Loucy (cell line): ENCODE measurements at regions not wholly inside any gene's neighbourhood (a gene's known extent, or its start where the extent isn't known, plus 50 kb on each side); places are given as distances from the start of the nearest gene placed in this dataset.

Experiments
- H2AFZ ChIP-seq: fragments of 200-600 bp; sonication (generic); 2 replicates; pipeline ENCODE4 v1.6.0; 2016; ENCODE audit warnings: antibody characterized with exemption, mild to moderate bottlenecking, low read length, moderate library complexity
- H3F3A ChIP-seq: fragments of 200-600 bp; 2 replicates; pipeline ENCODE4 v1.6.0; 2016; ENCODE audit warnings: antibody characterized with exemption, low read depth, mild to moderate bottlenecking
- H3K27me3 ChIP-seq: fragments of 200-600 bp; sonication (generic); 2 replicates; pipeline ENCODE4 v1.6.1; 2014; ENCODE audit warnings: low read length, mild to moderate bottlenecking; ENCODE audit not compliant: insufficient read depth, poor library complexity, severe bottlenecking
- H3K36me3 ChIP-seq: fragments of 200-600 bp; sonication (generic); 2 replicates; pipeline ENCODE4 v1.6.1; 2016; ENCODE audit warnings: low read length; ENCODE audit not compliant: insufficient read depth
- H3K4me1 ChIP-seq: fragments of 200-600 bp; sonication (generic); 2 replicates; pipeline ENCODE4 v1.5.1; 2014; ENCODE audit warnings: low read length, mild to moderate bottlenecking; ENCODE audit not compliant: insufficient read depth, poor library complexity, severe bottlenecking
- H3K4me2 ChIP-seq: fragments of 200-600 bp; sonication (generic); 2 replicates; pipeline ENCODE4 v1.6.0; 2014; ENCODE audit warnings: antibody characterized with exemption, low read length, low read depth, mild to moderate bottlenecking; ENCODE audit not compliant: poor library complexity, severe bottlenecking
- H3K4me3 ChIP-seq: fragments of 200-600 bp; sonication (generic); 2 replicates; pipeline ENCODE4 v1.5.1; 2014; ENCODE audit warnings: low read length, mild to moderate bottlenecking, mixed read lengths; ENCODE audit not compliant: poor library complexity, severe bottlenecking
- H3K79me2 ChIP-seq: fragments of 200-600 bp; sonication (generic); 2 replicates; pipeline ENCODE4 v1.6.1; 2014; ENCODE audit warnings: low read length; ENCODE audit not compliant: insufficient read depth
- H3K9ac ChIP-seq: fragments of 200-600 bp; sonication (generic); 2 replicates; pipeline ENCODE4 v1.6.0; 2014; ENCODE audit warnings: mild to moderate bottlenecking, low read depth, low read length, moderate library complexity; ENCODE audit not compliant: poor library complexity, severe bottlenecking
- H3K9me2 ChIP-seq: fragments of 200-600 bp; sonication (generic); replicated peaks from 2 replicates; pipeline ENCODE4 v1.6.1; 2016; ENCODE audit warnings: low read depth, low read length, mixed read lengths
- H3K9me3 ChIP-seq: fragments of 200-600 bp; sonication (generic); 2 replicates; pipeline ENCODE4 v1.6.1; 2014; ENCODE audit warnings: mild to moderate bottlenecking, antibody characterized with exemption, low read length, low read depth; ENCODE audit not compliant: insufficient read depth
- H4K20me1 ChIP-seq: fragments of 200-600 bp; sonication (generic); 2 replicates; pipeline ENCODE4 v1.6.0; 2014; ENCODE audit warnings: antibody characterized with exemption, low read length, mild to moderate bottlenecking; ENCODE audit not compliant: insufficient read depth, poor library complexity, severe bottlenecking
- EZH2phosphoT487 ChIP-seq: fragments of 200-600 bp; IDR thresholded peaks from 2 replicates; pipeline ENCODE4 v1.6.1; 2018; ENCODE audit warnings: antibody characterized with exemption, mild to moderate bottlenecking, moderate library complexity, borderline replicate concordance
- TF ChIP-seq, protein P1 (sequence below): fragments of 200-600 bp; sonication (generic); conservative IDR thresholded peaks from 2 replicates; pipeline ENCODE4 v1.5.1; 2014; ENCODE audit warnings: mild to moderate bottlenecking, antibody characterized with exemption, low read length

GRCh38 chr2:242056785-242057184 is 187.3 kb downstream of the RTP5 start:
- Histone ChIP-seq H3K9ac (no peak overlapping the region), H3K36me3 (no peaks in the 10 kb centered on the region), H3K9me2 (no peaks in the 10 kb centered on the region), H4K20me1 (no peaks in the 10 kb centered on the region), H3K9me3 (peaks cover 7% of the 10 kb centered on the region; the same call in 1 of the 2 replicates), H3K4me2 (no peak overlapping the region), H3F3A (no peaks in the 10 kb centered on the region), H3K4me3 (no peak overlapping the region), H3K27me3 (no peaks in the 10 kb centered on the region), H3K79me2 (no peaks in the 10 kb centered on the region), H2AFZ (no peak overlapping the region), H3K4me1 (no peaks in the 10 kb centered on the region)
- TF ChIP-seq, protein P1, sequence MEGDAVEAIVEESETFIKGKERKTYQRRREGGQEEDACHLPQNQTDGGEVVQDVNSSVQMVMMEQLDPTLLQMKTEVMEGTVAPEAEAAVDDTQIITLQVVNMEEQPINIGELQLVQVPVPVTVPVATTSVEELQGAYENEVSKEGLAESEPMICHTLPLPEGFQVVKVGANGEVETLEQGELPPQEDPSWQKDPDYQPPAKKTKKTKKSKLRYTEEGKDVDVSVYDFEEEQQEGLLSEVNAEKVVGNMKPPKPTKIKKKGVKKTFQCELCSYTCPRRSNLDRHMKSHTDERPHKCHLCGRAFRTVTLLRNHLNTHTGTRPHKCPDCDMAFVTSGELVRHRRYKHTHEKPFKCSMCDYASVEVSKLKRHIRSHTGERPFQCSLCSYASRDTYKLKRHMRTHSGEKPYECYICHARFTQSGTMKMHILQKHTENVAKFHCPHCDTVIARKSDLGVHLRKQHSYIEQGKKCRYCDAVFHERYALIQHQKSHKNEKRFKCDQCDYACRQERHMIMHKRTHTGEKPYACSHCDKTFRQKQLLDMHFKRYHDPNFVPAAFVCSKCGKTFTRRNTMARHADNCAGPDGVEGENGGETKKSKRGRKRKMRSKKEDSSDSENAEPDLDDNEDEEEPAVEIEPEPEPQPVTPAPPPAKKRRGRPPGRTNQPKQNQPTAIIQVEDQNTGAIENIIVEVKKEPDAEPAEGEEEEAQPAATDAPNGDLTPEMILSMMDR = no peak
- TF ChIP-seq EZH2phosphoT487 = no peak

DNA sequence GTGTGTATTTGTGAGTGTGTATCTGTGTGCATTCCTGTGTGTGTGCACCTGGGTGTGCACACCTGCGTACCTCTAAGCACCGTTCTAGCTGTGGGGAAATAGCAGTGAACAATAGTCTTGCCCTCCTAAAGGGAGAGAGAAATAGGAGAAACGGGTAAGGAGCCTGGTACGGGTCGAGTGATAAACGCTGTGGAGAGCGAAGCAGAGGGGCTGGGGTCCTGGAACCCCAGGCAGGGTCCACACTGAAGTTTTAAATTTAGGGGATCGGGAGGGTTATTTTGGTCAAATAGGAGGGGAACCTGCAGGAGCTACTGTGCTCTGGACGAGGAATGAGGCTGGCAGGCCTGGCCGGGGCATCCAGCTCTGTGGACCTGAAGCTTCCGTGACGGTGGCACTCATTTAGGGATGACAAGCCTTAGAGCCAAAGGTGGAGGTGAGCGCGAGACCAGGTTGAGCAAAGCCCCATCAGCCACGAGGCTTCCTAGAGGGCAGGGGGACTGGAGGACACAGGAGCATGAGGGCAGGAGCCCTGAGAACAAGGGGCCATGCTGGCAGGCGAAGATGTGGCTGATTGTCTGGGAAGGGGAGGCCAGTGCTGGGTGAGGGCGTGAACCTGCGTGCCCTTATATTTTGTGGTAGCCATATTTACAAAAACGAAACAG is 188.0 kb downstream of the RTP5 start:
- no peak overlapping the region for H3K9ac ChIP-seq
- no peaks in the 10 kb centered on the region for H3K9me2 ChIP-seq
- no peaks in the 10 kb centered on the region for H3K4me1 ChIP-seq
- H3K4me3 ChIP-seq = no peak overlapping the region
- H4K20me1 ChIP-seq = no peaks in the 10 kb centered on the region
- no peak overlapping the region for H2AFZ ChIP-seq
- no peaks in the 10 kb centered on the region for H3K79me2 ChIP-seq
- H3K4me2 ChIP-seq = no peak overlapping the region
- H3K9me3 ChIP-seq = peaks cover 7% of the 10 kb centered on the region; the same call in 1 of the 2 replicates
- H3K36me3 ChIP-seq = no peaks in the 10 kb centered on the region
- H3F3A ChIP-seq = no peaks in the 10 kb centered on the region
- H3K27me3 ChIP-seq = no peaks in the 10 kb centered on the region
- TF ChIP-seq, protein P1 = no peak

DNA sequence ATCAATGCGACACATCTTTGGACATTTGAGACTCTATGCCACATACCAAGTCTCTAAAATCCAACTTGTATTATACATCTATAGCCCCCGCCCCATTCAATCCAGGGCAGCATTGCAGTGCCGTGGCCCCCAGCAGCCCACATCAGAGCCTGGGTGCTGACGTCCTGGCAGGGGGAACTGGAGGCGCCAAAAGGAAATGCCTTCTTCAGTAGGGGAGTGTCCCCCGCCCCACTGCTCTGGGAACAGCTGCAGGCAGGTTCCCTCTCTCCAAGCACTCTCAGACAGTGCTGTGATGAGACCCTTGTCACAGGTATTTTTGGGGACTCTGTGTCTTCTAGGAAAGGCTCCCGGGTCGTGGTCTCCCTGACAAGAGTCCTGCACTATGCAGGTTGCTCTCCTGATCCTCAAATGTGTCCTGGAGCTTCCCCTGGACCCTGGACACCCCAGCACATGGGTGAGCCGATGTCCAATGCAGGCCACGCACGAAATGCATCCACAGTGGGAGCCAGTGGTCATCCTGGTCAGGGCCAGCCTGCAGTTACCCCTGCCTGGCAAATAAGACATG is 188.7 kb downstream of the RTP5 start:
- Histone ChIP-seq H3K4me1 (no peaks in the 10 kb centered on the region), H2AFZ (no peak overlapping the region), H3K9me2 (no peaks in the 10 kb centered on the region), H3F3A (no peaks in the 10 kb centered on the region), H3K4me3 (no peak overlapping the region), H3K79me2 (no peaks in the 10 kb centered on the region), H3K36me3 (no peaks in the 10 kb centered on the region), H3K9ac (no peak overlapping the region), H3K27me3 (no peaks in the 10 kb centered on the region), H4K20me1 (no peaks in the 10 kb centered on the region), H3K9me3 (peaks cover 7% of the 10 kb centered on the region; the same call in 1 of the 2 replicates), H3K4me2 (no peak overlapping the region)
- TF ChIP-seq, protein P1 = no peak
- no peak for TF ChIP-seq EZH2phosphoT487
